ENCODE measurements at regions not wholly inside any gene's neighbourhood (a gene's known extent, or its start where the extent isn't known, plus 50 kb on each side); places are given as distances from the start of the nearest gene placed in this dataset.

DNA sequence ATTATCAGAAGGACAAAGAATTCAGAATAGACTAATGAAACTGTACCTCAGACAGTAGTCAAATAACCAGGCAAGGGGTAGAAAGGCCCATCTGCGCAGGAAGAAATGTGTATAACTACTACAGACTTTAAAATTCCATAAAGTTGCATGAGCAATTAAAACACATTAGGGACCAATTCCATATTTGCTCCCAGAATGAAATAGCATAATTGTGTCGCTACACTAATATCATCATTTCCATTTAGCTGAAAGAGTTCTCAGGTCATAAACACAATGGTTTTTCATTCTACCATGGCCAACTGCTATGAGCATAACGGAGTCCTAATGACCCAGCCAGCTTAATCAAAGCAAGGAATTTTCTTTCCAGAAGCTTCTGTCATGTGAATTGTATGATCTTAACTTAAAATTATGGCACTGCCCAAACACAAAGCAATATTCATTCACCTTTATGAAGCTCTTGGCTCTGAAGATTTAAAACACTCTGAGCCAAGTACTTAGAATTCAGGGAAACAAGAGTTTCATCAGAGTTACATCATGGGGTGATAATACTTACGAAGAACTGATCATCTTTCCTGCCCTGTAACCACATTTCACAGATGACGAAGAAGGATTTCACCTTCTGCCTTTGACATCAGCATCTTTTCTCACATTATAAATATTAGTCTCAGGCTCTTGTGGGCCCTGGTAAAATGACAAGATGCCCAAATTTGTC is 98.1 kb upstream of the DOCK1 start:
- TF ChIP-seq, protein P1, sequence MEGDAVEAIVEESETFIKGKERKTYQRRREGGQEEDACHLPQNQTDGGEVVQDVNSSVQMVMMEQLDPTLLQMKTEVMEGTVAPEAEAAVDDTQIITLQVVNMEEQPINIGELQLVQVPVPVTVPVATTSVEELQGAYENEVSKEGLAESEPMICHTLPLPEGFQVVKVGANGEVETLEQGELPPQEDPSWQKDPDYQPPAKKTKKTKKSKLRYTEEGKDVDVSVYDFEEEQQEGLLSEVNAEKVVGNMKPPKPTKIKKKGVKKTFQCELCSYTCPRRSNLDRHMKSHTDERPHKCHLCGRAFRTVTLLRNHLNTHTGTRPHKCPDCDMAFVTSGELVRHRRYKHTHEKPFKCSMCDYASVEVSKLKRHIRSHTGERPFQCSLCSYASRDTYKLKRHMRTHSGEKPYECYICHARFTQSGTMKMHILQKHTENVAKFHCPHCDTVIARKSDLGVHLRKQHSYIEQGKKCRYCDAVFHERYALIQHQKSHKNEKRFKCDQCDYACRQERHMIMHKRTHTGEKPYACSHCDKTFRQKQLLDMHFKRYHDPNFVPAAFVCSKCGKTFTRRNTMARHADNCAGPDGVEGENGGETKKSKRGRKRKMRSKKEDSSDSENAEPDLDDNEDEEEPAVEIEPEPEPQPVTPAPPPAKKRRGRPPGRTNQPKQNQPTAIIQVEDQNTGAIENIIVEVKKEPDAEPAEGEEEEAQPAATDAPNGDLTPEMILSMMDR (IDR thresholded peaks at IDR 0.05): no peak
- TF ChIP-seq POLR2AphosphoS5 (IDR thresholded peaks at IDR 0.05; ENCODE audit: low read depth, low read length): no peak

Measured in Panc1 (cell line).